ENCODE measurements at regions not wholly inside any gene's neighbourhood (a gene's known extent, or its start where the extent isn't known, plus 50 kb on each side); places are given as distances from the start of the nearest gene placed in this dataset.
"Not testable (repeated sequence)": the region's sequence is repeated elsewhere in the genome, so short reads cannot be mapped to it uniquely, and the experiment has no call there.

GRCh38 chr2:15818318-15818753, 122.0 kb upstream of the MYCN start:
- TF ChIP-seq JUND (IDR thresholded peaks at IDR 0.05; ENCODE audit: low read depth): no peak
- no peak for DNase-seq (ENCODE audit: low read depth in 1 of 2, low spot score in 1 of 2)

GRCh38 chr2:15818881-15819280, 121.5 kb upstream of the MYCN start:
- in situ Hi-C loops (cut with HindIII; ENCODE audit: low pct_unique_long_range_greater_than_20kb, low sequenced_read_pairs): no loop called here
- no peak for DNase-seq (ENCODE audit: low read depth in 1 of 2, low spot score in 1 of 2)
- no peak for TF ChIP-seq JUND (IDR thresholded peaks at IDR 0.05; ENCODE audit: low read depth)

More at GRCh38 chr2:15818318-15818753, 122.0 kb upstream of the MYCN start:
- in situ Hi-C loops (cut with HindIII; ENCODE audit: low pct_unique_long_range_greater_than_20kb, low sequenced_read_pairs): no loop called here

- DNase-seq (ENCODE audit: low read depth in 1 of 2, low spot score in 1 of 2): no peak
- TF ChIP-seq JUND (IDR thresholded peaks at IDR 0.05; ENCODE audit: low read depth): no peak
- in situ Hi-C loops (cut with HindIII; ENCODE audit: low pct_unique_long_range_greater_than_20kb, low sequenced_read_pairs): no loop called here
These were observed 120.6 kb upstream of the MYCN start for GRCh38 chr2:15819562-15820256.

GRCh38 chr2:15820257-15820566, 120.1 kb upstream of the MYCN start:
- DNase-seq (ENCODE audit: low read depth in 1 of 2, low spot score in 1 of 2): no peak
- in situ Hi-C loops (cut with HindIII; ENCODE audit: low pct_unique_long_range_greater_than_20kb, low sequenced_read_pairs): no loop called here
- no peak for TF ChIP-seq JUND (IDR thresholded peaks at IDR 0.05; ENCODE audit: low read depth)

- in situ Hi-C loops (cut with HindIII; ENCODE audit: low pct_unique_long_range_greater_than_20kb, low sequenced_read_pairs): no loop called here
- TF ChIP-seq JUND (IDR thresholded peaks at IDR 0.05; ENCODE audit: low read depth): no peak
- DNase-seq (ENCODE audit: low read depth in 1 of 2, low spot score in 1 of 2): no peak
These were observed 119.4 kb upstream of the MYCN start for GRCh38 chr2:15820927-15821326.

- no peak for TF ChIP-seq JUND (IDR thresholded peaks at IDR 0.05; ENCODE audit: low read depth)
- in situ Hi-C loops (cut with HindIII; ENCODE audit: low pct_unique_long_range_greater_than_20kb, low sequenced_read_pairs): no loop called here
- DNase-seq (ENCODE audit: low read depth in 1 of 2, low spot score in 1 of 2): no peak
These were observed 118.0 kb upstream of the MYCN start for GRCh38 chr2:15822151-15823044.

GRCh38 chr2:15823459-15824396, 116.6 kb upstream of the MYCN start:
- in situ Hi-C loops (cut with HindIII; ENCODE audit: low pct_unique_long_range_greater_than_20kb, low sequenced_read_pairs): no loop called here
- no peak for DNase-seq (ENCODE audit: low read depth in 1 of 2, low spot score in 1 of 2)

GRCh38 chr2:15824467-15824866, 115.9 kb upstream of the MYCN start:
- in situ Hi-C loops (cut with HindIII; ENCODE audit: low pct_unique_long_range_greater_than_20kb, low sequenced_read_pairs); DNase-seq (ENCODE audit: low read depth in 1 of 2, low spot score in 1 of 2): not testable (repeated sequence)

More at GRCh38 chr2:15823459-15824396, 116.6 kb upstream of the MYCN start:
- no peak for TF ChIP-seq JUND (IDR thresholded peaks at IDR 0.05; ENCODE audit: low read depth)

GRCh38 chr2:15825276-15825980, 114.9 kb upstream of the MYCN start:
- no peak for TF ChIP-seq JUND (IDR thresholded peaks at IDR 0.05; ENCODE audit: low read depth)
- DNase-seq (ENCODE audit: low read depth in 1 of 2, low spot score in 1 of 2): no peak
- in situ Hi-C loops (cut with HindIII; ENCODE audit: low pct_unique_long_range_greater_than_20kb, low sequenced_read_pairs): no loop called here

- no peak for TF ChIP-seq JUND (IDR thresholded peaks at IDR 0.05; ENCODE audit: low read depth)
- in situ Hi-C loops (cut with HindIII; ENCODE audit: low pct_unique_long_range_greater_than_20kb, low sequenced_read_pairs): no loop called here
- DNase-seq (ENCODE audit: low read depth in 1 of 2, low spot score in 1 of 2): no peak
These were observed 114.1 kb upstream of the MYCN start for GRCh38 chr2:15826273-15826717.

GRCh38 chr2:15827001-15827400, 113.3 kb upstream of the MYCN start:
- in situ Hi-C loops (cut with HindIII; ENCODE audit: low pct_unique_long_range_greater_than_20kb, low sequenced_read_pairs): no loop called here
- no peak for TF ChIP-seq JUND (IDR thresholded peaks at IDR 0.05; ENCODE audit: low read depth)
- no peak for DNase-seq (ENCODE audit: low read depth in 1 of 2, low spot score in 1 of 2)

- in situ Hi-C loops (cut with HindIII; ENCODE audit: low pct_unique_long_range_greater_than_20kb, low sequenced_read_pairs): no loop called here
- DNase-seq (ENCODE audit: low read depth in 1 of 2, low spot score in 1 of 2): no peak
- no peak for TF ChIP-seq JUND (IDR thresholded peaks at IDR 0.05; ENCODE audit: low read depth)
These were observed 111.8 kb upstream of the MYCN start for GRCh38 chr2:15828576-15828975.

All from T47D (cell line).